Spinal cord (tissue), 9 donors: ENCODE measurements at regions not wholly inside any gene's neighbourhood (a gene's known extent, or its start where the extent isn't known, plus 50 kb on each side); places are given as distances from the start of the nearest gene placed in this dataset.

Experiments
- DNase-seq, 6 donors: peaks; one replicate each; pipeline versions ENCODE4 v3.0.0 to v3.0.0-alpha.2; 2013 to 2015; ENCODE audit warnings: low spot score in 6 of 6, low read depth in 4 of 6
- H3K27ac ChIP-seq: one replicate; pipeline ENCODE4 v1.5.1; 2013; ENCODE audit warnings: low read depth, low read length, control low read depth
- H3K27me3 ChIP-seq: one replicate; pipeline ENCODE4 v1.6.1; 2013; ENCODE audit warnings: low read length; ENCODE audit not compliant: control insufficient read depth, insufficient read depth
- H3K36me3 ChIP-seq: one replicate; pipeline ENCODE4 v1.6.1; 2013; ENCODE audit warnings: low read length; ENCODE audit not compliant: control insufficient read depth, insufficient read depth
- H3K4me1 ChIP-seq: one replicate; pipeline ENCODE4 v1.6.1; 2013; ENCODE audit warnings: low read length; ENCODE audit not compliant: control insufficient read depth, insufficient read depth
- H3K4me3 ChIP-seq: one replicate; pipeline ENCODE4 v1.5.1; 2013; ENCODE audit warnings: low read depth, low read length, control low read depth
- H3K9me3 ChIP-seq: one replicate; pipeline ENCODE4 v1.6.1; 2013; ENCODE audit warnings: low read length; ENCODE audit not compliant: control insufficient read depth, insufficient read depth
- WGBS: methylation state at CpG from one replicate; pipeline ENCODE4 v1.1.5; 2013; ENCODE audit warnings: missing lambda C conversion rate; ENCODE audit not compliant: insufficient coverage; 5-methylcytosine and 5-hydroxymethylcytosine counted together
- donor health status: healthy.

DNA sequence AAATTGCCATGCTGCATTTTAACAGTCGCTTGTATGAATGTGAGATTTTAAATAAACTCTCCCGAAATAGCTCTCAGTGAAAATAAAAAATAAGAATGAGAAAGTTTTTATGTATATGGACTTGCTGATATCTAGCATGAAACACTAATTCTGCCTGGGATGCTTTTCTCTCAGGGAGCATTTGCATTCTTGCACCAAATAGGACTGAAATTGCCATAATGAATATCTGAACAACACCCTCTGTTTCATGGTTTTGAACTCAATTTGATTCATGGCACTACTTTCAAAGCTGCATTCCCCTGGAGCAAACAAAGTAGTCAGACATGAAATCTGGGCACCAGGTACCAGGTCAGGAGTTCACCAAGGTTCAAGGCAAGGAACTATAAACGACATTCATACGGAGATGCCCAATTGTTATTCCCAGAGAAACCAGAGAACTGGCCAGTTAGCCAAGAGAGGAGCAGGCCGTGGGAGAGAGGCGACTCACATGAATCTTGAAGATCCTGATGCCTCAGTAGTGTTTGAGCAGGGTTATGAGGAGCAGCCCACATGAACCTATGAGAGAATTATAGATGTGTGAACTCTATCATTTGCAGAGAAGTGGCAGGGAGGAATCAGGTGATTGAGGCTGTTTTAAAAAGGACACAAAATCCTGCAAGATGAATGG lies 270.6 kb upstream of the ZC3H12C start:
- 68% methylated on average over 5 of the region's 6 CpGs for WGBS
- H3K4me3 ChIP-seq: no peak overlapping the region

DNA sequence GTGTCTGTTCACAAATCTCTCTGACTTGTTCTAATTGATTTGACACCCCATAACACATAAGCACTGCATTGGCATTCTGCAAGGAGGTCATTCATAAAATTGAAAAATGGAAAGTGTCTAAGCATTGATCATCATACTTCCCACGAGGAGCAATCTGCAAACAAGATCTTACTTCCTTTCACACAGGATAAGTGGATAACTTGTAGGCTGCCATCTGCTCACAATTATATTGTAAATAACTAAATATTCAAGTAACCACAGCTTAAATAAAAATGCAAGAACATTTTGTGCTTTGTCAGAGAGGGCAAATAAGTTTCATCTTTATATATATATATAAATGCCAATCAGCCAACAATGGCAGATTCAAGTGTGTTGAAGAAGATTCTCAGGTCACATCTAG lies 264.8 kb upstream of the ZC3H12C start:
- no peaks in the 10 kb centered on the region for H3K36me3 ChIP-seq
- H3K9me3 ChIP-seq: no peaks in the 10 kb centered on the region
- no peak overlapping the region for H3K27ac ChIP-seq
- no peaks in the 10 kb centered on the region for H3K27me3 ChIP-seq
- DNase-seq: no peak
- H3K4me1 ChIP-seq: no peaks in the 10 kb centered on the region
- WGBS: no CpG with 5 or more reads among the region's 1 CpG
- H3K4me3 ChIP-seq: no peak overlapping the region

More for the DNA sequence above, 270.6 kb upstream of the ZC3H12C start:
- Histone ChIP-seq H3K27ac (no peak overlapping the region), H3K27me3 (no peaks in the 10 kb centered on the region), H3K4me1 (no peaks in the 10 kb centered on the region), H3K36me3 (no peaks in the 10 kb centered on the region), H3K9me3 (no peaks in the 10 kb centered on the region)
- no peak for DNase-seq

DNA sequence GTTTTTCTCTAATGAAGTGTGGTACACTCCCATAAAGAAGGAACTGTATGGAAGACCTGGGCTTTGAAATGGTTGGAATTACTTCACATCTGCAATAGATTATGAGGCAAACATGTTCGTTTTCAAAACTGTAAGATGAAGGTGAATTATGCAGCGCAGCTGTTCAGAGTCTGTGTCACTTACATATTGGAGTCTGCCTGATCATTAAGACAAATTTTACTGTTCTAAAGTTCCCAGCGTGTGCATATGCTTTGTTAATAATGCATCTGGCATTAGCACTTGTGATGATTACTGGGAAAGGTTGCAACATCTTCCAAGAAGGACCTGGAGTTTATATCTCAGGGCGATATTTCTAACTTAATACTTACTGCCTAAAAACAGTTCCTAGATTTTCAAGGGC lies 255.2 kb upstream of the ZC3H12C start:
- H3K4me3 ChIP-seq: no peak overlapping the region
- WGBS: 100% methylated on average over 2 of the region's 4 CpGs
- no peaks in the 10 kb centered on the region for H3K27me3 ChIP-seq
- peak in 1 of 6 donors; percentile 59 for DNase-seq
- no peaks in the 10 kb centered on the region for H3K9me3 ChIP-seq
- no peaks in the 10 kb centered on the region for H3K36me3 ChIP-seq
- H3K27ac ChIP-seq: no peak overlapping the region
- H3K4me1 ChIP-seq: no peaks in the 10 kb centered on the region

DNA sequence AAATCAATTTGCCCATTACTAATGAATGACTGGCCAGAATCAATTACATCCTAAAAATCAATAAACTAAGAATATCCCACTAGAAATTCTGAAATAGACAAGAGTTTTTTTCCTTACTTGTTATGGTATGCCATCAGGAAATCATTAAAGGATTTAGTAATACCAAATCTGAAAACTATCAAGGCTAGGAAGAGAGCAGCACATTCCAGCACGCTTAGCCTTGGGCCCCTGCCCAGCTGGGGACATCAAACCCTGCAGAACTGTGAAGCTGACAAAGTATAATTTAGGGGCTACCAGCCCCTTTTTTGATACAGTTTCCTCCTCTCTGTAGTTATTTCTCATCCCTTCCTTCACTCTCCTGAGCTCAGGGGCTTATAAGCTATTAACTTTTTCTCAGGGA lies 247.8 kb upstream of the ZC3H12C start:
- H3K9me3 ChIP-seq: no peaks in the 10 kb centered on the region
- H3K4me3 ChIP-seq: no peak overlapping the region
- no peaks in the 10 kb centered on the region for H3K36me3 ChIP-seq
- H3K4me1 ChIP-seq: no peaks in the 10 kb centered on the region
- DNase-seq: no peak
- no peak overlapping the region for H3K27ac ChIP-seq
- H3K27me3 ChIP-seq: no peaks in the 10 kb centered on the region
- 40% methylated on average over 1 of the region's 1 CpG for WGBS

DNA sequence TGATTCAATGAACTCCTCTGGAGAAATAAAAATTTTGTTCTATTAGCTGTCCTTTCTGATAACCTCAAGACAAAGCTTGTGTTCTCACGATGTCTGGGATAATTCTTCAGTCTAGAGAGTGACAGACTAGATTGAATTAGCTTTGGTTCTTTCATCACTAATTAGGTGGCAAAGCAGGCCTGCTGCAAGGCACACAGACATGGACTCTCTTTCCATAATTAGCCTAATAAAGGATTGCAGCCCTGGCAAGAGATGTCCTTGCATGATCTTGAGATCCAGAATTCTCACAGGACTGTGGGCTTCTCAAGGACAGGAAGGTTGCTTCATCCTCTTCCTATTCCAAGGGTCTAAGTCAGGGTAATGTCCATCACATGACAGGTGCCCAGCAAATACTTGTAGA lies 245.6 kb upstream of the ZC3H12C start:
- Histone ChIP-seq H3K4me1 (no peaks in the 10 kb centered on the region), H3K27ac (no peak overlapping the region), H3K27me3 (no peaks in the 10 kb centered on the region), H3K36me3 (no peaks in the 10 kb centered on the region), H3K4me3 (no peak overlapping the region), H3K9me3 (no peaks in the 10 kb centered on the region)
- 14% methylated on average over 1 of the region's 1 CpG for WGBS
- peak in 2 of 6 donors; percentile 16 to 37 for DNase-seq

DNA sequence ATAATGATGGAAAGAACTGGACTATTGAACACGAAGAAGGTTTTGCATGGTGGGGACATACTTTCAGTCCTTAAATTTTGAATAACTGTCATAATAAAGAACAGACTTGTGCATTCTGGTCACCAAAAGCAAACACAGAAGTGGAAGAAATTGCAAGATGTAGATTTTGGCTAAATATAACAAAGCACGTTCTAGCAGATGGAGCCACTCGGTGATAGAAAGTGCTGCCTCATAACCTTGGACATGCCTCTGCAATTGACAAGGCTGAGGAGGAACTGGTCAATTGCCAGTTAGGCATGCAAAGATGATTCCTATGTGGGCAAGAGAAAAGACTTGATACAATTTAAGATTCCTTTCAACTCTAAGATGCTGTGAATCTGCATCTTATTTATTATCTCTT lies 244.1 kb upstream of the ZC3H12C start:
- H3K9me3 ChIP-seq: no peaks in the 10 kb centered on the region
- 83% methylated on average over 2 of the region's 3 CpGs for WGBS
- H3K36me3 ChIP-seq: no peaks in the 10 kb centered on the region
- no peaks in the 10 kb centered on the region for H3K27me3 ChIP-seq
- H3K27ac ChIP-seq: no peak overlapping the region
- no peaks in the 10 kb centered on the region for H3K4me1 ChIP-seq
- DNase-seq: peak in 1 of 6 donors; percentile 13
- no peak overlapping the region for H3K4me3 ChIP-seq

DNA sequence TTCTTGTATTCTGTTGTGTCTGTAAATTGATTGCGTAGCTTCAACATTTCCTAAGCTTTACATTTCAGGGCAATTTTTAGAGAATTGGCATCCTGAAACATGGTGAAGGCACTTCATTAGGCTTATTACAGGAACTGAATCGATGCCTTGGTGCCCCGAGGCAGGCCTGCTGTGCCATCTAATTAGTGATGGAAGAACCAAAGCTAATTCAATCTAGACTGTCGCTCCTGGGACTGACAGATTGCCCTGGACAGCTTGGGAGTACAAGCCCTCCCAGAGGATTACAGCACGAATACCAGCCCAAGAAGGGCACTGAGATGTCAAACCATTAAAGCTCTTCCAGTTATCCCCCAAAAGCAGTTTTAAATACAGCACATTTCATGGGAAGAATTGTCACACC lies 243.2 kb upstream of the ZC3H12C start:
- peak in 3 of 6 donors; percentile 26 to 79 (median 52) for DNase-seq
- Histone ChIP-seq H3K9me3 (no peaks in the 10 kb centered on the region), H3K4me3 (no peak overlapping the region), H3K36me3 (no peaks in the 10 kb centered on the region), H3K27me3 (no peaks in the 10 kb centered on the region), H3K4me1 (no peaks in the 10 kb centered on the region), H3K27ac (no peak overlapping the region)
- 54% methylated on average over 4 of the region's 5 CpGs for WGBS

DNA sequence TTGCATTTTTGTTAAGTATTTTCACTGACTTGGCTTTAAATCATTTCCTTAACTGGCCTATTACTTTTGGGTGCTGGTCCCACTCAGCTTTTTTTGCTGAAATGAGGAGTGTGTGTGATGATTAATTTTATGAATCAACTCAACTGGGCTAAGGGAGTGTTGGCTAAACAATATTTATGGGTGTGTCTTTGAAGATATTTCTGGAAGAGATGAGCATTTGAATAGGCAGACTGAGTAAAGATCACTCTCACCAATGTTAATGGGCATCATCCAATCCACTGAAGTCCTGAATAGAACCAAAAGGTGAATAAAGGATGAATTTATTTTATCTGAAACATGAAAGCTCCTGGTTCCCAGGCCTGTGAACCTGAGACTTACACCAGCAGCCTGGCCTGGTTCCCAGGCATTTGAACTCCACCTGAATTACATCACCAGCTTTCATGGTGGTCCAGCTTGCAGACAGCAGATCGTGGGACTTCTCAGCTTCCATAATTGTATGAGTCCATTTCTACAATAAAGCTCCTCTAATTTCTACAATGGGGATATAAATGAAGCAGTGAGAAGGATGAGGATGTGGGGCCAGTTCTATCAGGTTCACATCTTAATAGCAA lies 241.3 kb upstream of the ZC3H12C start:
- Histone ChIP-seq H3K9me3 (no peaks in the 10 kb centered on the region), H3K27ac (no peak overlapping the region), H3K4me3 (no peak overlapping the region), H3K36me3 (no peaks in the 10 kb centered on the region), H3K27me3 (no peaks in the 10 kb centered on the region), H3K4me1 (no peaks in the 10 kb centered on the region)
- WGBS: no CpG with 5 or more reads among the region's 1 CpG
- no peak for DNase-seq

DNA sequence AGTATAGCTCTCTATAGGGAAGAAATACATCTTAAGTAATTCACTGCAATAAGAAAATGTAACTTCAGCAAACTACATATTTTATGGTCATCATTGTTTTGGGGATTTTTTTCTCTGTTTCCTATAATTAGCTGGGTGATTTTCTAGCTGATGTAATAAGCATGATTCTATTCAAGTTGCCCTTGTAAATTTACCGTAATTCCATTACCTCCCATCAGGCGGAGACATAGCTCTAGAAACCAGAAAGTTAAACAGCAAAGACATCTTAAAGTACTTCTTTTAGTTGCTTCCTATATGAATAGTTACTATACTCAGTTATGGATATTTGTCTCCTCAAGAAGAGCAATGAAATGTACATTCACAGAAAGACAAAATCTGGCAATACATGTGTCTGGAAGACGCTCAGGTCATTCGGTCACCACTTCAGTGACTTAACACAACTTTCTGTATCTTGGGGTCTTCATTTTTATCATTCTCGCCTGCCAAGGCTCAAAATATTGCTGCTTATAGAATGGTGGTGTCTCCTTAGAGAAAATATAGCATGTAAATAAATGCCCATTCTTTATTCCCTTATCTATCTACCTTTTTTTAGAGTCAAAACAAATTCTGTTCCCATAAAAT lies 239.9 kb upstream of the ZC3H12C start:
- Histone ChIP-seq H3K4me1 (no peaks in the 10 kb centered on the region), H3K9me3 (no peaks in the 10 kb centered on the region), H3K27me3 (no peaks in the 10 kb centered on the region), H3K27ac (no peak overlapping the region), H3K4me3 (no peak overlapping the region), H3K36me3 (no peaks in the 10 kb centered on the region)
- peak in 3 of 6 donors; percentile 11 to 69 (median 57) for DNase-seq
- no CpG with 5 or more reads among the region's 5 CpGs for WGBS

DNA sequence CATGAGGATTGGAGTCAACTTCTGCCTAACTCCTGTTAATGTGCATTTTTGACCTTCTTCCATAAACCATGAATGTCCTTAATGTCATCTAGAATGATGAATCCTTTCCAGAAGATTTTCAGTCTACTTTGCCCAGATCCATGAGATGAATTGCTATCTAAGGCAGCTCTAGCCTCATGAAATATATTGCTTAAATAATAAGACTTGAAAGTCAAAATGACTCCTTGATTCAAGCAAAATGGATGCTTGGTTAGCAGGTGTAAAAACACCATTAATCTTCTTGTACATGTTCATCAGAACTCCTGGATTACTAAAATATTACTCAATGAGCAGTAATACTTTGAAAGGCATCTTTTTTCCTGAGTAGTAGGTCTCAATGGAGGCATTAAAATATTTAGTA lies 238.5 kb upstream of the ZC3H12C start:
- H3K9me3 ChIP-seq: no peaks in the 10 kb centered on the region
- no peaks in the 10 kb centered on the region for H3K36me3 ChIP-seq
- H3K27ac ChIP-seq: no peak overlapping the region
- no peaks in the 10 kb centered on the region for H3K4me1 ChIP-seq
- no peak overlapping the region for H3K4me3 ChIP-seq
- no peaks in the 10 kb centered on the region for H3K27me3 ChIP-seq
- no peak for DNase-seq
